HEK293 (cell line): ENCODE measurements at regions not wholly inside any gene's neighbourhood (a gene's known extent, or its start where the extent isn't known, plus 50 kb on each side); places are given as distances from the start of the nearest gene placed in this dataset.

Experiments used
- CTCF ChIA-PET: fragments of 350-600 bp; formaldehyde crosslinking; extraction: SDS; loops from one replicate; lab custom pipeline; 2021; ENCODE audit warnings: antibody characterized with exemption; lab: Yijun Ruan, JAX
- POLR2A ChIA-PET: fragments of 300-600 bp; formaldehyde crosslinking; extraction: SDS; loops from one replicate; lab custom pipeline; 2020; ENCODE audit warnings: antibody characterized with exemption, inconsistent platforms; lab: Yijun Ruan, JAX
- H3K27ac ChIP-seq: fragments of 200-500 bp; sonication (Bioruptor generic); 2 replicates; pipeline ENCODE4 v1.5.1; 2014; ENCODE audit warnings: low read depth, low read length, control low read depth, inconsistent platforms; ENCODE audit errors: extremely low read depth
- H3K36me3 ChIP-seq, 2 experiments: fragments of 200-500 bp in 1 of 2; sonication (Bioruptor generic) in 1 of 2; 1 replicate in 1 of 2; 2 replicates in 1 of 2; pipeline ENCODE4 v1.5.1; 2014 to 2017; ENCODE audit warnings: inconsistent platforms in 2 of 2, low read length in 2 of 2; ENCODE audit not compliant: control insufficient read depth in 2 of 2, insufficient read depth in 1 of 2
- H3K4me1 ChIP-seq: fragments of 200-500 bp; sonication (Bioruptor generic); 2 replicates; pipeline ENCODE4 v1.5.1; 2014; ENCODE audit warnings: mild to moderate bottlenecking, low read length, inconsistent platforms; ENCODE audit not compliant: control insufficient read depth, insufficient read depth
- H3K4me3 ChIP-seq: 2 replicates; pipeline ENCODE4 v1.5.1; 2011; ENCODE audit warnings: low read depth, mild to moderate bottlenecking, control low read depth, low read length, moderate library complexity
- H3K9me3 ChIP-seq: fragments of 200-500 bp; sonication (Bioruptor generic); 2 replicates; pipeline ENCODE4 v1.5.1; 2014; ENCODE audit warnings: low read depth, low read length, inconsistent platforms; ENCODE audit not compliant: control insufficient read depth, insufficient read depth
- BCL11A ChIP-seq: fragments of 450-650 bp; formaldehyde crosslinking; IDR thresholded peaks from 2 replicates; pipeline ENCODE4 v1.5.1; 2016; ENCODE audit warnings: low read depth, missing biosample characterization, missing genetic modification characterization
- HOXD13 ChIP-seq: sonication (generic); formaldehyde crosslinking; IDR thresholded peaks from 2 replicates; pipeline ENCODE4 v1.8.0; 2022; ENCODE audit warnings: missing genetic modification reagents, borderline replicate concordance
- IKZF3 ChIP-seq: fragments of 450-650 bp; IDR thresholded peaks from 2 replicates; pipeline ENCODE4 v1.5.0; 2018; ENCODE audit warnings: missing biosample characterization, mild to moderate bottlenecking, missing genetic modification characterization, moderate library complexity
- KLF17 ChIP-seq: fragments of 450-650 bp; formaldehyde crosslinking; IDR thresholded peaks from 2 replicates; pipeline ENCODE4 v1.5.1; 2016; ENCODE audit warnings: missing biosample characterization, missing genetic modification characterization
- MEIS1 ChIP-seq: sonication (generic); formaldehyde crosslinking; IDR thresholded peaks from 2 replicates; pipeline ENCODE4 v1.8.1; 2022; ENCODE audit warnings: missing genetic modification reagents, mild to moderate bottlenecking, borderline replicate concordance
- MZF1 ChIP-seq: fragments of 450-650 bp; formaldehyde crosslinking; IDR thresholded peaks from 2 replicates; pipeline ENCODE4 v1.5.1; 2017; ENCODE audit warnings: missing biosample characterization, missing genetic modification characterization, borderline replicate concordance
- OVOL3 ChIP-seq: fragments of 450-650 bp; formaldehyde crosslinking; IDR thresholded peaks from 2 replicates; pipeline ENCODE4 v1.5.1; 2016; ENCODE audit warnings: missing biosample characterization, missing genetic modification characterization
- PATZ1 ChIP-seq: fragments of 450-650 bp; formaldehyde crosslinking; IDR thresholded peaks from 2 replicates; pipeline ENCODE4 v1.5.1; 2016; ENCODE audit warnings: missing biosample characterization, missing genetic modification characterization
- REST ChIP-seq: fragments of 450-650 bp; formaldehyde crosslinking; IDR thresholded peaks from 2 replicates; pipeline ENCODE4 v1.5.1; 2016; ENCODE audit warnings: missing biosample characterization, missing genetic modification characterization
- SALL2 ChIP-seq: fragments of 450-650 bp; formaldehyde crosslinking; IDR thresholded peaks from 2 replicates; pipeline ENCODE4 v1.5.0; 2017; ENCODE audit warnings: missing biosample characterization, mild to moderate bottlenecking, missing genetic modification characterization, borderline replicate concordance
- SP7 ChIP-seq: fragments of 450-650 bp; formaldehyde crosslinking; IDR thresholded peaks from 2 replicates; pipeline ENCODE4 v1.5.1; 2016; ENCODE audit warnings: missing biosample characterization, missing genetic modification characterization
- ZNF10 ChIP-seq: fragments of 450-650 bp; formaldehyde crosslinking; IDR thresholded peaks from 2 replicates; pipeline ENCODE4 v1.5.1; 2017; ENCODE audit warnings: missing biosample characterization, missing genetic modification characterization
- ZNF16 ChIP-seq: fragments of 450-650 bp; formaldehyde crosslinking; IDR thresholded peaks from 2 replicates; pipeline ENCODE4 v1.5.1; 2016; ENCODE audit warnings: low read depth, missing biosample characterization, missing genetic modification characterization
- ZNF211 ChIP-seq: fragments of 450-650 bp; formaldehyde crosslinking; IDR thresholded peaks from 2 replicates; pipeline ENCODE4 v1.5.1; 2016; ENCODE audit warnings: low read depth, missing biosample characterization, missing genetic modification characterization
- ZNF214 ChIP-seq: fragments of 450-650 bp; formaldehyde crosslinking; IDR thresholded peaks from 2 replicates; pipeline ENCODE4 v1.5.1; 2017; ENCODE audit warnings: missing biosample characterization, mild to moderate bottlenecking, missing genetic modification characterization, borderline replicate concordance
- ZNF23 ChIP-seq: fragments of 450-650 bp; formaldehyde crosslinking; IDR thresholded peaks from 2 replicates; pipeline ENCODE4 v1.5.1; 2016; ENCODE audit warnings: missing biosample characterization, missing genetic modification characterization, borderline replicate concordance
- ZNF324 ChIP-seq: fragments of 450-650 bp; formaldehyde crosslinking; IDR thresholded peaks from 2 replicates; pipeline ENCODE4 v1.5.1; 2016; ENCODE audit warnings: missing biosample characterization, missing genetic modification characterization
- ZNF341 ChIP-seq: fragments of 450-650 bp; formaldehyde crosslinking; IDR thresholded peaks from 2 replicates; pipeline ENCODE4; 2016; ENCODE audit warnings: low read depth, missing biosample characterization, missing genetic modification characterization
- ZNF366 ChIP-seq: fragments of 450-650 bp; formaldehyde crosslinking; conservative IDR thresholded peaks from 2 replicates; pipeline ENCODE4 v1.5.1; 2016; ENCODE audit warnings: missing biosample characterization, missing genetic modification characterization
- ZNF37A ChIP-seq: fragments of 450-650 bp; IDR thresholded peaks from 2 replicates; pipeline ENCODE4 v1.5.1; 2018; ENCODE audit warnings: missing biosample characterization, missing genetic modification characterization
- ZNF394 ChIP-seq: fragments of 450-650 bp; formaldehyde crosslinking; IDR thresholded peaks from 2 replicates; pipeline ENCODE4 v1.5.1; 2016; ENCODE audit warnings: missing biosample characterization, missing genetic modification characterization, mild to moderate bottlenecking, moderate library complexity, borderline replicate concordance
- ZNF423 ChIP-seq: fragments of 450-650 bp; formaldehyde crosslinking; IDR thresholded peaks from 2 replicates; pipeline ENCODE4 v1.5.1; 2016; ENCODE audit warnings: missing biosample characterization, missing genetic modification characterization
- ZNF426 ChIP-seq: fragments of 450-650 bp; formaldehyde crosslinking; IDR thresholded peaks from 2 replicates; pipeline ENCODE4 v1.5.1; 2017; ENCODE audit warnings: missing biosample characterization, missing genetic modification characterization, mild to moderate bottlenecking, inconsistent platforms, moderate library complexity
- ZNF623 ChIP-seq: fragments of 450-650 bp; formaldehyde crosslinking; IDR thresholded peaks from 2 replicates; pipeline ENCODE4 v1.5.1; 2016; ENCODE audit warnings: missing biosample characterization, missing genetic modification characterization
- ZNF639 ChIP-seq: fragments of 450-650 bp; formaldehyde crosslinking; IDR thresholded peaks from 2 replicates; pipeline ENCODE4 v1.5.1; 2016; ENCODE audit warnings: missing biosample characterization, missing genetic modification characterization
- ZNF768 ChIP-seq: fragments of 450-650 bp; formaldehyde crosslinking; IDR thresholded peaks from 2 replicates; pipeline ENCODE4 v1.5.1; 2018; ENCODE audit warnings: missing biosample characterization, mild to moderate bottlenecking, missing genetic modification characterization
- ZNF776 ChIP-seq: fragments of 450-650 bp; formaldehyde crosslinking; IDR thresholded peaks from 2 replicates; pipeline ENCODE4 v1.5.0; 2017; ENCODE audit warnings: missing biosample characterization, missing genetic modification characterization, borderline replicate concordance

- no peak overlapping the region for H3K27ac ChIP-seq
- H3K36me3 ChIP-seq: no peaks in the 10 kb centered on the region
- H3K9me3 ChIP-seq: no peaks in the 10 kb centered on the region
- TF ChIP-seq HOXD13 (CRISPR knock-in tag) (no peak), SALL2 (no peak), KLF17 (tag by site-specific recombination) (no peak), ZNF394 (tag by site-specific recombination) (no peak), ZNF639 (tag by site-specific recombination) (no peak), MEIS1 (CRISPR knock-in tag) (no peak), ZNF214 (tag by site-specific recombination) (no peak), ZNF768 (tag by site-specific recombination) (no peak), MZF1 (no peak), ZNF366 (tag by site-specific recombination) (no peak), ZNF10 (tag by site-specific recombination) (no peak), ZNF324 (tag by site-specific recombination) (no peak), ZNF426 (tag by site-specific recombination) (no peak), BCL11A (tag by site-specific recombination) (no peak), PATZ1 (no peak), IKZF3 (tag by site-specific recombination) (no peak), ZNF776 (tag by site-specific recombination) (no peak)
- H3K4me1 ChIP-seq: no peaks in the 10 kb centered on the region
- CTCF ChIA-PET: interaction anchor here (0.6 kb wide), 1 partner anchor 802 kb away, joined by 3 read pairs; no protein-coding TSS in a partner anchor
- POLR2A ChIA-PET: no interaction called here
- H3K4me3 ChIP-seq: no peak overlapping the region
Measured at GRCh38 chr2:129224022-129224421, 755.4 kb upstream of the RAB6C start.

- ChIA-PET CTCF (interaction anchor here (0.6 kb wide), 1 partner anchor 801 kb away, joined by 3 read pairs; no protein-coding TSS in a partner anchor), POLR2A (no interaction called here)
- Histone ChIP-seq H3K4me1 (no peaks in the 10 kb centered on the region), H3K9me3 (no peaks in the 10 kb centered on the region), H3K27ac (no peak overlapping the region), H3K36me3 (no peaks in the 10 kb centered on the region), H3K4me3 (no peak overlapping the region)
- no peak for TF ChIP-seq ZNF423 (tag by site-specific recombination)
- TF ChIP-seq ZNF211 (tag by site-specific recombination): no peak
- TF ChIP-seq SP7: no peak
- TF ChIP-seq OVOL3 (tag by site-specific recombination): no peak
- no peak for TF ChIP-seq ZNF623
- no peak for TF ChIP-seq REST
- no peak for TF ChIP-seq ZNF341 (tag by site-specific recombination)
- TF ChIP-seq ZNF16 (tag by site-specific recombination): no peak
- no peak for TF ChIP-seq ZNF37A (tag by site-specific recombination)
- TF ChIP-seq ZNF23 (tag by site-specific recombination): no peak
Measured at GRCh38 chr2:129224486-129224885, 755.0 kb upstream of the RAB6C start.
